PC-3 (cell line): ENCODE measurements at regions not wholly inside any gene's neighbourhood (a gene's known extent, or its start where the extent isn't known, plus 50 kb on each side); places are given as distances from the start of the nearest gene placed in this dataset.

ENCODE experiments used
- ATAC-seq: fragments of 200-7000 bp; cut with Tn5 transposase; 2 replicates; pipeline ENCODE4 v1.9.1; 2020; ENCODE audit warnings: mild to moderate bottlenecking, moderate library complexity
- BruUV-seq: library from RNA; stranded (reverse); fragments of 400-500 nt; replicated peaks from 2 replicates; lab custom pipeline; 2021; lab: Mats Ljungman, UMichigan
- CTCF ChIA-PET: fragments of 300-600 bp; sonication (Branson Sonifier 250); formaldehyde crosslinking; loops from one replicate; lab custom pipeline; 2022; ENCODE audit warnings: antibody characterized with exemption; lab: Charles Lee
- POLR2A ChIA-PET: fragments of 300-600 bp; sonication (Branson Sonifier 250); formaldehyde crosslinking; loops from one replicate; lab custom pipeline; 2022; ENCODE audit warnings: antibody characterized with exemption; ENCODE audit not compliant: unreplicated experiment; lab: Charles Lee
- DNase-seq: peaks from one replicate; pipeline ENCODE4 v3.0.0-alpha.2; 2015
- H2AFZ ChIP-seq: fragments of 300-600 bp; sonication (generic); 2 replicates; pipeline ENCODE4 v1.6.0; 2016; ENCODE audit warnings: antibody characterized with exemption, low read length
- H3F3A ChIP-seq: fragments of 300-600 bp; sonication (generic); one replicate; pipeline ENCODE4 v1.6.0; 2017; ENCODE audit warnings: antibody characterized with exemption, low read length, control low read depth, mild to moderate bottlenecking; ENCODE audit not compliant: unreplicated experiment
- H3K27ac ChIP-seq: fragments of 300-600 bp; sonication (generic); 2 replicates; pipeline ENCODE4 v1.5.1; 2016; ENCODE audit warnings: mild to moderate bottlenecking, low read length
- H3K27me3 ChIP-seq: fragments of 300-600 bp; sonication (generic); 2 replicates; pipeline ENCODE4 v1.6.1; 2016; ENCODE audit warnings: low read length, mixed read lengths
- H3K36me3 ChIP-seq: fragments of 300-600 bp; sonication (generic); 2 replicates; pipeline ENCODE4 v1.6.1; 2016; ENCODE audit warnings: low read depth, mixed run types, low read length, mixed read lengths
- H3K4me1 ChIP-seq: fragments of 300-600 bp; sonication (generic); 2 replicates; pipeline ENCODE4 v1.5.1; 2016; ENCODE audit warnings: low read length; ENCODE audit not compliant: insufficient read depth
- H3K4me2 ChIP-seq: fragments of 300-600 bp; sonication (generic); 2 replicates; pipeline ENCODE4 v1.6.0; 2016; ENCODE audit warnings: low read length
- H3K4me3 ChIP-seq: fragments of 300-600 bp; sonication (generic); 2 replicates; pipeline ENCODE4 v1.5.1; 2016; ENCODE audit warnings: mild to moderate bottlenecking, low read length, mixed read lengths
- H3K79me2 ChIP-seq: fragments of 300-600 bp; sonication (generic); 2 replicates; pipeline ENCODE4 v1.6.1; 2017; ENCODE audit warnings: low read length, mixed read lengths
- H3K9ac ChIP-seq: fragments of 300-600 bp; sonication (generic); 2 replicates; pipeline ENCODE4 v1.6.0; 2016; ENCODE audit warnings: mild to moderate bottlenecking, low read length
- H3K9me2 ChIP-seq: fragments of 300-600 bp; sonication (generic); replicated peaks from 2 replicates; pipeline ENCODE4 v1.6.1; 2016; ENCODE audit warnings: mixed run types, low read length, mixed read lengths
- H3K9me3 ChIP-seq: fragments of 300-600 bp; sonication (generic); 2 replicates; pipeline ENCODE4 v1.6.1; 2016; ENCODE audit warnings: low read length, mixed read lengths
- H4K20me1 ChIP-seq: fragments of 300-600 bp; sonication (generic); 2 replicates; pipeline ENCODE4 v1.6.1; 2016; ENCODE audit warnings: low read length, mixed read lengths
- EZH2 ChIP-seq: fragments of 300-600 bp; sonication (generic); IDR thresholded peaks from one replicate; pipeline ENCODE4 v1.6.1; 2017; ENCODE audit warnings: antibody characterized with exemption, mild to moderate bottlenecking, low read length; ENCODE audit not compliant: unreplicated experiment
- EZH2phosphoT487 ChIP-seq: fragments of 300-600 bp; sonication (generic); IDR thresholded peaks from 2 replicates; pipeline ENCODE4 v1.6.1; 2018; ENCODE audit warnings: mild to moderate bottlenecking, antibody characterized with exemption, low read length, borderline replicate concordance
- intact Hi-C: fragments of 100-400 bp; cut with micrococcal nuclease; formaldehyde crosslinking; loops from 2 replicates; pipeline ENCODE4 v1.9.0; 2023
- TF ChIP-seq, protein P1 (sequence below): fragments of 300-600 bp; sonication (generic); conservative IDR thresholded peaks from 2 replicates; pipeline ENCODE4 v1.5.1; 2017; ENCODE audit warnings: antibody characterized with exemption, low read depth, mild to moderate bottlenecking, low read length

DNA sequence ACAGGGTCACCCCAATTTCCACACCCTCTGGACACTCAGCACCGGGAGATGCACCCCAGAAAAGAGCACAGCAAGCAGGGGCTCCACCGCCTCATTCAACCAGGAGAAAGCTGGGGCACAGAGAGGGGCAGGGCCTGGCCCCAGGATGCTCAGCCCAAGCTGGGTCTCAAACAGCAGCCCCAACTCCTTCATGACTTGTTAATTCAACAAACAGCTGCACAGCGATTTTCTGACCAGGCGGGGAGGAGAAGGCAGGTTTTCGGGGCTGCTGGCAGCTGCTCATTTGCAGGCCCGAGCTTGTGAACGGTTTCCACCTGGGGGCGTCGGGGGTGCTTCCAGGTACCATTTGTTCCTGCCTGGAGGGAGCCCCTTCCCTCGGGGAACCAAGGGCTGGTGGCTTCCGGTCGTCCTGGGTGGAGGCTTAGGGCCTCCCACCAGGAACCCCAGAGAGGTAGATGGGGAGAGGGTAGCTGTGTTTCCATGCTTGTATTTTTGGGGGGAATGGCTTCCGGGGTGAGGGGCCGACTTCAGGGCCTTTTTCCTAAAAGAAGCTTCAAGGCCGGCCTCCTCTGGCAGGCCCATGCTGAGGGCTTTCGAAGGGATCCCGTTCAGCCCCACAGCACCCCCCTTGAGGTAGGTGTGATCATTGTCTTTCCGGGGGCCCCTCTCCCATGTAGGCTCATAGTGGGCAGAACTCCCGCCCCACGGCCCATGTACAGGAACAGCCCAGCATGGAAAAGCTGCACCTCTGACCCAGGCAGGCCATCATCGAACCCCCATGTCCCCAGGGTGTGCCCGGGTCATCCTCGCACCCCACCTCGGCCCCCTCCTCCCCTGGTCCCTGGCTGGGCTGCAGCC lies 191.6 kb upstream of the GSE1 start:
- no TSS peak for BruUV-seq
- no peaks in the 10 kb centered on the region for H3K9me3 ChIP-seq
- no peaks in the 10 kb centered on the region for H3F3A ChIP-seq
- H3K4me1 ChIP-seq = no peaks in the 10 kb centered on the region
- H3K27ac ChIP-seq = no peak overlapping the region
- ATAC-seq (no peak), DNase-seq (no peak)
- H3K4me3 ChIP-seq = no peak overlapping the region
- no peak for TF ChIP-seq EZH2phosphoT487
- H2AFZ ChIP-seq = no peak overlapping the region
- no peak overlapping the region for H3K4me2 ChIP-seq
- CTCF ChIA-PET = interaction anchor here (0.5 to 1.0 kb wide), 3 partner anchors 27 to 136 kb away, joined by 3 to 5 read pairs (median 4); no protein-coding TSS in a partner anchor
- no peaks in the 10 kb centered on the region for H3K9me2 ChIP-seq
- H3K27me3 ChIP-seq = no peaks in the 10 kb centered on the region
- H3K36me3 ChIP-seq = no peaks in the 10 kb centered on the region
- no peaks in the 10 kb centered on the region for H3K79me2 ChIP-seq
- intact Hi-C loops = loop anchor here (10.0 kb wide), 1 partner anchor 133 kb away; no protein-coding TSS in a partner anchor
- H3K9ac ChIP-seq = no peak overlapping the region
- POLR2A ChIA-PET = no interaction called here
- H4K20me1 ChIP-seq = no peaks in the 10 kb centered on the region

DNA sequence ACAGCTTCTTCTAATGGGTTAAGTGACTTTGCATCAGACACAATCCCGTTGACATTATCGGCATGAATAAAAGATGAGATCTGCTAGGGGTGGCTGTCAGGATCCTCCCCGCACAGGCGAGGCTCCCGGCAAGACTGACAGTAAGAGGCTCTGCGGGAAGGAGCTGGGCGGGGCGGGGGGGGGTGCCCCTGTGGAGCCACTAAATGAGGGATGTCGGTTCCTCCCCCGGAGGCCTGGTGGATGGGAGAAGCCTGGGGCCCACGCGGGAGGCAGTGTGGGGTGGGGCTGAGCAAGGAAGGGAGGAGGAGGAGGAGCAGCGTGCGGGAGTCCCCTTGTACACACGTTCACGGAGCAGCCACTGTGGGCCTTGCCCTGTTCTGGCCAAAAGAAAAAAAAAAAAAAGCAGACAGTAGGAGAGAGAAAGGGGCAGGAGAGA lies 190.9 kb upstream of the GSE1 start:
- no peaks in the 10 kb centered on the region for H3F3A ChIP-seq
- no peak overlapping the region for H3K27ac ChIP-seq
- ChIA-PET POLR2A (no interaction called here), CTCF (no interaction called here)
- H3K9me2 ChIP-seq = no peaks in the 10 kb centered on the region
- intact Hi-C loops = loop anchor here (10.0 kb wide), 1 partner anchor 133 kb away; no protein-coding TSS in a partner anchor
- H3K79me2 ChIP-seq = no peaks in the 10 kb centered on the region
- H3K4me3 ChIP-seq = no peak overlapping the region
- H3K27me3 ChIP-seq = no peaks in the 10 kb centered on the region
- ATAC-seq (no peak), DNase-seq (no peak)
- H3K4me1 ChIP-seq = no peaks in the 10 kb centered on the region
- no peaks in the 10 kb centered on the region for H4K20me1 ChIP-seq
- no peak overlapping the region for H3K9ac ChIP-seq
- TF ChIP-seq EZH2phosphoT487 (no peak), EZH2 (no peak)
- TF ChIP-seq, protein P1, sequence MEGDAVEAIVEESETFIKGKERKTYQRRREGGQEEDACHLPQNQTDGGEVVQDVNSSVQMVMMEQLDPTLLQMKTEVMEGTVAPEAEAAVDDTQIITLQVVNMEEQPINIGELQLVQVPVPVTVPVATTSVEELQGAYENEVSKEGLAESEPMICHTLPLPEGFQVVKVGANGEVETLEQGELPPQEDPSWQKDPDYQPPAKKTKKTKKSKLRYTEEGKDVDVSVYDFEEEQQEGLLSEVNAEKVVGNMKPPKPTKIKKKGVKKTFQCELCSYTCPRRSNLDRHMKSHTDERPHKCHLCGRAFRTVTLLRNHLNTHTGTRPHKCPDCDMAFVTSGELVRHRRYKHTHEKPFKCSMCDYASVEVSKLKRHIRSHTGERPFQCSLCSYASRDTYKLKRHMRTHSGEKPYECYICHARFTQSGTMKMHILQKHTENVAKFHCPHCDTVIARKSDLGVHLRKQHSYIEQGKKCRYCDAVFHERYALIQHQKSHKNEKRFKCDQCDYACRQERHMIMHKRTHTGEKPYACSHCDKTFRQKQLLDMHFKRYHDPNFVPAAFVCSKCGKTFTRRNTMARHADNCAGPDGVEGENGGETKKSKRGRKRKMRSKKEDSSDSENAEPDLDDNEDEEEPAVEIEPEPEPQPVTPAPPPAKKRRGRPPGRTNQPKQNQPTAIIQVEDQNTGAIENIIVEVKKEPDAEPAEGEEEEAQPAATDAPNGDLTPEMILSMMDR = no peak
- no peak overlapping the region for H2AFZ ChIP-seq
- no peak overlapping the region for H3K4me2 ChIP-seq
- no peaks in the 10 kb centered on the region for H3K9me3 ChIP-seq
- H3K36me3 ChIP-seq = no peaks in the 10 kb centered on the region
- BruUV-seq = no TSS peak

DNA sequence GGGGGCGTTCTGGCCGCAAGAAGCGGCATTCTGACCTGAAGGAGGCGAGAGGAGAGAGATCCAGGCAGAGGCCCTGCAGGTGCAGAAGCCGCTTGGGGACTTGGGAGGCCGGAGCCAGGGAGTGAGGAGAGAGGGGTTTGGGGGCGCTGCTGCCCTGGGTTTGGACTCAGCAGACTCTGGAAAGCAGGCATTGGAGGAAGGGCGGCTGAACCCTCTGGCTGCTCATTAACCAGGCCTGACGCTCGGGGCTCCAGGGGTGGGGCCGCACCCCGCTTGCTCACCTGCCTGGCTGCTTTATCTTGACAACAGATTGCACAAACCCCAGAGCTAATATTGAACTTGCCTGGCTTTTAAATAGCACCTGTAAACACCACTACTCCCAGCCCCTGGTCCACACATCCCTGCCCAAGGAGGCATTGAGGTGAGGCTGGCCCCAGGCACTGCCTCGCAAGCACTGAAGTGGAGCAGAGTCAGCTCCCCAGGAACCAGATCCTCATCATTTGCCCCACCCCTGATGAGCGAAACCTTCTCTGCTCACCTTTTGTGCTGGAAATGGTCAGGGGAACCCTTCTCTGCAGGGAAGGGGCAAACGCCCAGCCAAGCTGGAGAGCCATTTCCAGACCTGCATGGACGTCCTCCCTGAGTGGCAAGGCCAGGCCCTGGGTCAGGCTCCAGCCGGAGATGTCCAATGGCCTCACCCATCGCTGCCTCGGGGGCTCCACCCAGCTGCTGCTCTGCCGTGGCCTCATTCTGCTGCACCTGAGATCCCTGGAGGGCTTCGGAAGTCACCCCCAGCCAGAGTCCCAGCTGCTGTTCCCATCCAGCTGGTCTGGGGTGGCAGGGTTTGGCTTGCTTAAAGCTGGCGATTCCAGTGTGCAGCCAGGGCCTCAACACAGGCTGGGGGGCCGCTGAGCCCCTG lies 190.2 kb upstream of the GSE1 start:
- Histone ChIP-seq H4K20me1 (no peaks in the 10 kb centered on the region), H3K9me2 (no peaks in the 10 kb centered on the region), H2AFZ (no peak overlapping the region), H3K9ac (no peak overlapping the region), H3K4me2 (no peak overlapping the region), H3F3A (no peaks in the 10 kb centered on the region), H3K4me3 (no peak overlapping the region), H3K27me3 (no peaks in the 10 kb centered on the region), H3K36me3 (no peaks in the 10 kb centered on the region), H3K9me3 (no peaks in the 10 kb centered on the region), H3K79me2 (no peaks in the 10 kb centered on the region), H3K27ac (no peak overlapping the region), H3K4me1 (no peaks in the 10 kb centered on the region)
- DNase-seq (no peak), ATAC-seq (no peak)
- ChIA-PET CTCF (no interaction called here), POLR2A (no interaction called here)
- TF ChIP-seq, protein P1 = no peak
- no peak for TF ChIP-seq EZH2phosphoT487
- no peak for TF ChIP-seq EZH2
- no TSS peak for BruUV-seq
- intact Hi-C loops = loop anchor here (10.0 kb wide), 1 partner anchor 132 kb away; no protein-coding TSS in a partner anchor
